Right forelimb (tissue), 1 donor: ENCODE measurements at regions not wholly inside any gene's neighbourhood (a gene's known extent, or its start where the extent isn't known, plus 50 kb on each side); places are given as distances from the start of the nearest gene placed in this dataset.
"Not testable (repeated sequence)": the region's sequence is repeated elsewhere in the genome, so short reads cannot be mapped to it uniquely, and the experiment has no call there.

Experiments used
- DNase-seq: peaks from one replicate; pipeline ENCODE4 v3.0.0-alpha.2; 2018

- DNase-seq = no peak
These were observed 50.7 kb upstream of the TNFSF4 start for GRCh38 chr1:173257805-173258204.

- no peak for DNase-seq
These were observed 51.5 kb upstream of the TNFSF4 start for GRCh38 chr1:173258479-173259264.

GRCh38 chr1:173260329-173260728 lies 53.2 kb upstream of the TNFSF4 start:
- not testable (repeated sequence) for DNase-seq

- no peak for DNase-seq
These were observed 59.7 kb upstream of the TNFSF4 start for GRCh38 chr1:173266841-173267240.

GRCh38 chr1:173267453-173267945 lies 60.4 kb upstream of the TNFSF4 start:
- DNase-seq = no peak

GRCh38 chr1:173268261-173268660 lies 61.1 kb upstream of the TNFSF4 start:
- DNase-seq = no peak

GRCh38 chr1:173268786-173269277 lies 61.7 kb upstream of the TNFSF4 start:
- no peak for DNase-seq

- DNase-seq = no peak
These were observed 62.5 kb upstream of the TNFSF4 start for GRCh38 chr1:173269490-173270230.

GRCh38 chr1:173270243-173270642 lies 63.1 kb upstream of the TNFSF4 start:
- DNase-seq = no peak

- not testable (repeated sequence) for DNase-seq
These were observed 63.9 kb upstream of the TNFSF4 start for GRCh38 chr1:173271021-173271420.

GRCh38 chr1:173275496-173275895 lies 68.4 kb upstream of the TNFSF4 start:
- DNase-seq = no peak

- DNase-seq = no peak
These were observed 70.0 kb upstream of the TNFSF4 start for GRCh38 chr1:173276922-173277800.

- DNase-seq = no peak
These were observed 73.9 kb upstream of the TNFSF4 start for GRCh38 chr1:173280899-173281660.

- no peak for DNase-seq
These were observed 77.9 kb upstream of the TNFSF4 start for GRCh38 chr1:173285048-173285447.

- no peak for DNase-seq
These were observed 80.7 kb upstream of the TNFSF4 start for GRCh38 chr1:173287785-173288184.

GRCh38 chr1:173293756-173294155 lies 86.6 kb upstream of the TNFSF4 start:
- no peak for DNase-seq

GRCh38 chr1:173294843-173295242 lies 87.7 kb upstream of the TNFSF4 start:
- no peak for DNase-seq

GRCh38 chr1:173295391-173295790 lies 88.3 kb upstream of the TNFSF4 start:
- no peak for DNase-seq

GRCh38 chr1:173295995-173296394 lies 88.9 kb upstream of the TNFSF4 start:
- no peak for DNase-seq

- DNase-seq = no peak
These were observed 90.8 kb upstream of the TNFSF4 start for GRCh38 chr1:173297798-173298391.
